ENCODE measurements at regions not wholly inside any gene's neighbourhood (a gene's known extent, or its start where the extent isn't known, plus 50 kb on each side); places are given as distances from the start of the nearest gene placed in this dataset.
"Not testable (repeated sequence)": the region's sequence is repeated elsewhere in the genome, so short reads cannot be mapped to it uniquely, and the experiment has no call there.

DNA sequence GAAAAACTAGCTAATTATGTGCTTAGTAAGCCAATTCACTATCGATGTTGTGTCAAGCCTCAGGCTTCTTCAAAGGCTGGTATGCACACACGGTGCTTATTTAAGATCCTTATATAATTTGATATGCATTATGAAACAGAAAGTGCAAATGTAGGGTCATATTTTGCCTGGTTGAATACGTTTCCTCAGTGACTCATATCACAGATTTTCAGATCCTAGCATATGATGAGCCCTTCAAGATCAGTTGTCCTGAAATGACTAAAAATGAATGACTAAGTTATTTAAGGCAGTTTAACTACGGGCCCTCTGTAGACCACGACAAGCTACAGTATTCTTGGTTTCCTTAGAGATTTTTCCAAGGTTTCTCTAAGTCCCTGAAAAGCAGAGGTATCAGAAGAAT, 778.3 kb downstream of the PRELID2 start:
- DNase-seq, result no peak

DNA sequence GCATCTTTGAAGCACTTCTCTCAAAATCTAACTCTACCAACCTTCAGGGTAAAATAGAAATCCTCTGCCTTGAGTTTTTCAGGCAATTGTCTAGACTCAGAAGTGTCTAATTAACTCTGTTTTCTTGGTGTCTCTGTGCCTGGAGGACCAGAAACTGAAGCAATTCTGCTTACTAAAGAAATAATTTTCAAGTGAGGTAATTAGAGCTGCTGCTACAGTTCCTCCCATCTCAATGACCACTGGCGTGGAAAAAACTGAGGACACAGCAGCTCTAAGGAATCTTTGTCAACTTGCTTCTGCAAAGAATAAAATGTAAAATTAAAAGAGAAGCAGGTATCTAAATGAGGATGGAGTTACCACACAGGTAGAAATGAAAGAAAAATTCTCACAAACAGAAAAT, 785.0 kb downstream of the PRELID2 start:
- DNase-seq, result no peak

DNA sequence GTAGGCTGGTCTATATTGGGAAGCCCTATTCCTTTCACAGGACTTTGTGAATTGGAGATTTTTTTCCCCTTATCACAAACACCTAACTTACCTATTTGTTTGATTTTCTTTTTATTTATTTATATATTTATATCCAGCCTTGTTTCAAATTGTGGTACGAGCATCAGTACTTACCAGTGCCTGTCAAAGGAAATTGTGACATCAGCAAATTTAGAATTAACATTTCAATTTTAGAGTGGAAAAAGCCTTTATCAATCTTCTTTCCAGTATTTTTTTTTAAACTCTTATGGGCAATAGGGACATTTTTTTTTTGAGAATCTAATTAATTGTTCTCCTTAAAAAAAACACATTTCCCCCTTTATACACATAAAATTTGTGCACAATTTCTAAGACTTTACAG, 790.2 kb downstream of the PRELID2 start:
- DNase-seq, result no peak

DNA sequence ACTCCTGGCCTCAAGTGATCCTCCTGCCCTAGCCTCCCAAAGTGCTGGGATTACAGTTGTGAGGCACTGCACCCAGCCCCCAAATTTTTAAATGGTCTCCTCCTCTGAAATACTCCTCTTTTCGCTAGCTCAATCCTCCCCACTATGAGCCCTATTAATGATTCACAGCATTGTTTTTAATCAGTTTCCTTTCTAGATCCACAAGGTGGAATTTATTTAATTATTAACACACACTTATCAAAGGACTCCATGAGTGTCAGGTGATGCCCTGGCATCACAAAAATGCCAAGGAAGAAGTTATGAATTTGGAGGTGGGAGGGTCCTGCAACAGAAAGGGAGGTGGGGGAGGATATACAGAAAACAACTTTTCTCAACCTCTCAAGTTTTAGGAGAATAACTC, 806.5 kb downstream of the PRELID2 start:
- DNase-seq, result no peak

DNA sequence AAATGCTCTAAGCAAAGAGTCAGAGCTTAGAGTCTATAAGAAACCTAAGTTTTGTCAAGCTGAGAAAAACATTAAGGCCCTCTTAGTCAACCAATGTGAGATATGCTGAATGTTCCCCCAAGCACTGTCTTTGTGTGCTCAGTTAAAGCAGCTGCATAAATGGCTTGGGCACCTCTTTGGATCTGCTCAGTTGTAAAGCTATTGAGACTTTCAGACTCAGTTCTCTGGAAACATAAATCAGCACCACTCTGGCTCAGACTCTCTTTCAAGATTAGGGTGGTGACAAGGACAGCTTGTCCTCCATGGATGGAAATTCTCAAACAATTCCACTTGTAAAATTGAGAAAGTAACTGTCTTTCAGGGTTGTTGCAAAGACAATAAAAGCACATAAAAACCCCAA, 807.9 kb downstream of the PRELID2 start:
- DNase-seq, result no peak

DNA sequence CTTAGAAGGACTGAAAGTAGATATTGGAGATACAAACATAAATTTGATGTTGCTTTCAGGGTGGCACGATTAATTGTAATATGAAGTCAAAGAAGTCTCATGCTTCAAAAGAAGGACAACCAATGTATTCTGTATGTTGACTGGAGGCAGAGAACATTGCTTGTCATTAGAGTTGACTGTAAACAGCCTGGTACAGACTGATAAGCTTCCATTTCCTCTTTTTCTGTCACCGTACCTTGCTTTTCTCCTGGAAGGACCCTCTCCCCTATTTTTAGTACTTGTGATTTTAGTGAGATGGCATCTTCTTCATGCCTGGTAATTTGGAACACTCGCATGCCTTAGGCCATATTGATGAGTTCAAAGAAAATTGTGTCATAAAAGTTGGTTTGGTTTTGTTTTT, 809.4 kb downstream of the PRELID2 start:
- no peak for DNase-seq

DNA sequence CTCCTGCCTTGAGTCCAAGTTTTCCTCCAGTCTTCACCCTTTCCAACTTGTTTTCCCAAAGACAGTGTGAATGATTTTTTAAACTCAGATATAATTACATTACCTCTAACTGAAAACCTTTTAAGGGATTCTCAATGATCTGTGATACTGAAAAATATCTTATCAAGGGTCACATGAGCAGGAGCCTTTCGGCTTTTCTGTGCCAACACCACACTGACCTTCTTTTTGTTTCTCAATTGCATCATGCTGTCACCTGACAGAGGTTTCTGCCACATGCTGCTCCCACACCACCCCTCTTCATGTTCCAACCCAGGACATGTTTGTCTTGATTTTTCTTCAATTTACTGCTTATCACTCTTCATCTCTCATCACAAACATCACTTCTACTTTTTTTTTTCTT, 820.0 kb downstream of the PRELID2 start:
- no peak for DNase-seq

DNA sequence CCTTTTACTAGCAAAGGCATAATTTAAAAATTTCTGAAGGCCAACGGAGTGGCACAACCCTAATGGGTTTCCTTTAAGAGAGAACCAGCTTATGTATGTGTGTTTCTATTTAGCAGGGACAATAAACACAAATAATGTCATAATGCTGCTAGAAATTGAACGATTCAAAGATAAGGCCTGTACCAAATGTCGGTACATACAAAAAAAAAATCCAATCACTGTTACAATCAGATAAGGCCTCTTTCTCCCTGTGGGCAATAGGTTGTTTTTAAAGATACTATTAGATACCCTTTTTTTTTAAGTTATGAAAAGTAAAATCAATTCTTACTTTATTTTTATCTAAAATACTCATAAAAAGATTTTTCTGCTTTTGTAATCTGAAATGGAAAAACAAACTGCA, 821.0 kb downstream of the PRELID2 start:
- no peak for DNase-seq

DNA sequence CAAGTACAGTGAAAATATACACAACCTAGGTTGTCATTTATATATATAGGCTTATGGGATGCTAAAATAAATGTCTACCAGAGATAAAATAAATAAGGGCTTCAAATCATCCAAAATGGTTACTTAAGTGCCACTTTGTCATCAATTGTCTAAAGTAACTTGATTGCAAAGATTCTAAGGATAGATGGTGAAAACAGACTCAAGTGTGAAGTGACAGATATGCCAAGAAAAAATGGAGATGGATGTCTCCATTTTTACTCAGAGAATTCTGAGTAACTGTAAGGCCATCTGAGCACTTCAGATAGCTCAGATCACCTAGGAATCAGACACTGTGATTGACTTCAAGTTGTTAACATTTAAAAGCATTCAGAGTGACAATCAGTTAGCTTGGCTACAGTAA, 824.3 kb downstream of the PRELID2 start:
- no peak for DNase-seq

DNA sequence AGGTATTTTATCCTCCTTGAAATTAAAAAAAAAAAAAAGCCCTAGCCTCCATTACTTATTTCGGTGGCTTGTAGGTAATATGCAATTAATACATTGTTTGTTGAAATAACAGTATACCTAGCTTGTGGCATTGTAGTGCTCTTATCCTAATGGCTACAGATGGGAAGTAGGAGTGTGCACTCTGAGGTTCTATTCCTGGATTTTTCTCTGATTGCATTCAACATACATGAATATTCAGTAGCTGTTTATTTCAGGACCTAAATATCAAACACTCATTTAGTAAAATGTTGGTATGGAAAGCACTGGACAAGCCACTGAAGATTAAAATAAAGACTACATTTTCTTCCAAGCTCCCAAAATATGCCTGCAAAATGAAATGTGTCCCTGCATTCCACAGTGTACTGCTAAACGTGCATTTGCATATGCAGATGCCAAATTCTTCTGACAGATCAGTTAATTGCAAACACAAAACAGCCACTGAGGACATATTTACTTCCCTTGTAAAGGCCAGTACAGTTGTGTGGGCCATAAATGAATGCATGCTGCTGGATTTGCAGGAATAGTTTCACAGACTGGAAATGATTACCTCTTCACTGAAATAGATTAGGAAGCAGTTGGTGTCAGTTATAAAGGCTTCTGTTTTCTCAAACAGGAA, 826.1 kb downstream of the PRELID2 start:
- no peak for DNase-seq

DNA sequence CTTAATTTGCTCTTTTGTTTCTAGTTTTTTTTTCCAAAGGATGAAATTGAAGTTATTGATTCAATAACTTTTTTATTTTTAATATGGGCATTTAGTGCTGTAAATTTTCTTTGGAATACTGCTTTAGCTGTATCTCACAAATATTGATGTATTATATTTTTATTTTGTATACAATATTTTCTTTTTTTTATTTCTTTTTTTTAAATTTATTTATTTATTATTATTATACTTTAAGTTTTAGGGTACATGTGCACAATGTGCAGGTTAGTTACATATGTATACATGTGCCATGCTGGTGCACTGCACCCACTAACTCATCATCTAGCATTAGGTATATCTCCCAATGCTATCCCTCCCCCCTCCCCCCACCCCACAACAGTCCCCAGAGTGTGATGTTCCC, 823.7 kb downstream of the KCTD16 start:
- not testable (repeated sequence) for DNase-seq

DNA sequence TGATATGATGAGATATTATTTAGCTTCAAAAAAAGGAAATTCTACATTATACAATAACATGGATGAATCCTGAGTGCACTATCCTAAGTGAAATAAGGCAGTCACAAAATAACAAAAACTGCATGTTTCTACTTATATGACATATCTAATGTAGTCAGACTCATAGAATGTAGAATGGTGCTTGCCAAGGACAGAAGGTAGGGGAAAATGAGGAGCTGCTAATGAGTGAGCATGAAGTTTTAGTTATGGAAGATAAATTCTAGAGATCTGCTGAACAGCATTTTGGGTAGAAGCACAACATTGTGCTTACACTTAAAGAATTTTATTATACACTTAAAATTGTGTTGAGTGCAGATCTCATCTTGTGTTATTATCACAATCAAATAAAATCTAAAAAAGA, 812.4 kb downstream of the KCTD16 start:
- DNase-seq, result no peak

DNA sequence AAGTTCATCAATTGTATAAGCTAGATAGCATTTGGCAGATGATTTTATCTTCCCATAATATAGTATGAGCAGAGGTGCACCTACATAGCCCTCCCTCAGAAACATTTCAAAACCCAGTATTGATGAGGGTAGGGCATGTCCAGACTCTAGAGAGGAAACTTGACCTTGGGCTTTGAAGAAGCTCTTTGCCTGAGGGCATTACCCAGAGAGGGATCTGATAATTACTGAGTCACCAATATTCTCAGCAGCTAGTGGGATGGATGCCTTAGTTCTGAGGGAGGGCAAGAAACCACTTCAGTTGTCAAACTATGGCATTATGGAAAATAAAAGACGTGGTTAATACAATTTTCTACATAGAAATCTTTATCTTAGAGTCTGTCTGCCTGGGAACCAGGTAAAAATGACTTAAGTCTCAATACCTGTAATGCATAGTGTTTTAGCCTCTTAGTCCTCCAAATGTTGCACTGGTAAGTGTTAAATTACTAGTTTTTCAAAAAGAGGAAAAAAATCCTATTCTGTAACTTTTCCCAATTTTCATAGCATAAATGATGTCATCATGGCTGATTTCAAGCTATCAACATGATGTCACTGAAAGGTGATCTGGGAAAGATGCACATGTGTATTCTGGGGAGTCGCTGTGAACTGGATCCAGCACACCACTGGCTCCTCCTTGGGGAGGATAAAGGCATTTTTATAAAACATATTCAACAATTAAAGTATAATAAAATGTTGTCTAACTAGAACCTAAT, 809.0 kb downstream of the KCTD16 start:
- no peak for DNase-seq

DNA sequence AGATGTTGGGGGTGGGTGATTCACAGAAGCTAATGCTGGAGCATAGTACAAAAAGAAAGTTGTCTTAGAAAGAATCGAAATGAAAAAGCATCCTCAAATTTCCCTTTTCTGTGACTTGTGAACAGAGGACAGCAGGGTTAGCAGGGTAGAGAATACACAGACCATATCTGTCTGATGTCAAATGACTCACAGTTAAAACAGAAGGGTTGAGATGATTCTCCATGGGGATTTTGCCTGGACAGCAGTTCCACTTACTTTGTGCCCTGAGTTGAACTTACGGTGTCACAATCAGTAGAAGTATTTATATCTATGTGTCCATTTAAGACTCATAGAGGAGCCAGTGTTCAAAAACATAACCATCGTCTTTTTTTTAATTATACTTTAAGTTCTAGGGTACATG, 801.6 kb downstream of the KCTD16 start:
- no peak for DNase-seq

DNA sequence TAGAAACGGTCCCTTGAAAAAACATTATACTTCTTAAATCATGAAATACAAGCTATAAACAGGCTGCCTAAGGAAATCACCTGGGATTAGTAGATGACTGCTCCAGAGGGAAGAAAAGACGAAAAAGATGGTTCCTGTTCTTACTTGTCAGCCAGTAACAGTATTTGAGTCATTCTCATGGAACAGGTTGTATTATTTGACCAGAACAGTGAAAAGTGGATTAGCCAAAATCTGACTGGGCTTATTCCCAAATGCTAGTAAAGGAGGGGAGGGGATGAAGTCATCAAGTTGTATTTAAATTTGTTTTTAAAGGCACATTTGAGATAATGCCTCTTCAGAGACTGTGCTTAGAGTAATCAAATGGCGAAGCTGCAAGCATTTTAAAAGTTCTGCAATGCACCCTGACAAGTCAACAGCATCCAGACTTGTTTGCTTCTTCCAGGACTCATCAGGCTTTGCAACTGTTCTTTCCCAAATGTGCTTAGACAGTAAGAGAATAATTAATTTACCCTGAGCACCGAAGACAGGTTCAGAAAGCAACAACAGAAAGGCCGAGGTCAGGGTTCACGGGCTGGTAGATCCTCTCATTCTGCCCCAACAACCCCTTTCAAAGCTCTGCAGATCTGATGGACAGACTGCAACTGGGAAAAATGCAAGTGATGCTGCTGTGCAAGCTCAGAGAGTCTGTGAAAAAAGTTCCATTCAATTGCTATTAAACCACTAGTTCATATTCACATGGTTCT, 800.6 kb downstream of the KCTD16 start:
- DNase-seq, result no peak

DNA sequence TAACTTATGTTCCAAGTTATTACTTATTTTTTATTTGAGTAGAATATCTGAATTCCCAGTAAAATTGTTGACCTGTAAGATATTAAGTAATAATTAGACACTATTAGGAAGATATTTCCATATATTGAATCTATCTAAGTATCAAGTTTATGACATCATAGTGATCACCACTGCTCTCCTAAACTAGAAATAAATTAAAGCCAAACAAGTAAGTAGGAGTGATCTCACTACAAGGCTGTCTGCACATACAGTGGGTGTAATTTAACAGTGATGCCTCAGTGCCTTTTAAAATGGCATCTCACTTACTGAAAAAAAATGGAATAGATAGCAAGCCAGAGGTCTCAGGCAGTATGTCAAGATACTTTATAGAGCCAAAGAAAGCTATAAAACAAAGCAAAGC, 789.6 kb downstream of the KCTD16 start:
- DNase-seq, result no peak

DNA sequence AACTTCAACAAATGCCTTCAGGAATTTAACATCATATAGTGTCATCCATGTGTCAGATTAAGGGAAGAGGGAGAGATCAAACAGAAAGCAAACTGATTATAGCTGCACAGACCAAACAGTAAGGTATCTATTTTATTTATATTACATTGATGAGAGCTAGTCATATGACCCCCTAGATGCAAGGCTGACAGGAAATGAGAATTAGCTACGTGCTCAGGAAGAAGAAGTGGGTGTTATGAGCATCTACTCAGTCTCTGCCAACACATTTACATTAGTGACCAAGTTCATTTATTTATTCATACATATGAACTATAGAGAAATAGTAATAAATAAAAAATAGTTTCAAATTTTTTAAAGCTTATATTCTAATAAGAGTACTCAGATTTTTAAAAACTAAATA, 787.3 kb downstream of the KCTD16 start:
- DNase-seq, result no peak

DNA sequence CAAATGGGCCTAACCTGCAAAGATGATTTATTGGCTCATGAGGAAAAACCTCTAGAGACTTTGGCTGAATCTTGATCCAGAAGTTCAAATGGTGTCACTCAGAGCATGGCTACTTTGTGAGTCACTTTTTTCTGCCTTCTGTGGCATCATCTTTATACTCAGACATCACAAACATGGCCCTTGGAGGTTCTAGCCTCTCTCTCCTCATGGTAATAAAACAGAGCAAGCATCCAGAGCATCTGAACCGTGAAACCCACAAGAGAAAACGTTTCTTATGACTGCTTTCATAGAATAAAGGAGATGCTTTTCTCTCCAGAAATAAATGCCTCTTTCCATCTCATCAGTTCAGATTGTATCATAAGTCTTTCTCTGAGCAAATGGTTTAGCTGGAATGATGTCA, 780.3 kb downstream of the KCTD16 start:
- no peak for DNase-seq

DNA sequence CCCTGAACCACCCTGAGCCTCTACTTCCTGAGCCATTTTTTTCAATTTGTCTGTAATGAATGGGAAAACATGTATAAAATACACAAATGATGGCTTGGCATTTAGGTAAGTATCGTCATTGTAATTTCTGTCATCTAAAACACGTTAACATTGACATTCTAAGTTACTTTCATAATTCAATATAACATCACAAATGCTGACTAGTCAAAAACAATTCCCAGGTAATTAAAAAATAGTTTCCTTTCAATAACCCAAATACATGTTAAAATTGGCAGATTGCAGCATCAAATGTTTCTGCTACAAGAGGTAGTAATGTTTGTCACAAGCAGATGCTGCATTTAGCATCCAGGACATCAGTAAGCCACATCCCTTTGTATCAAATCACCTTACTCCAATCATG, 776.4 kb downstream of the KCTD16 start:
- no peak for DNase-seq

DNA sequence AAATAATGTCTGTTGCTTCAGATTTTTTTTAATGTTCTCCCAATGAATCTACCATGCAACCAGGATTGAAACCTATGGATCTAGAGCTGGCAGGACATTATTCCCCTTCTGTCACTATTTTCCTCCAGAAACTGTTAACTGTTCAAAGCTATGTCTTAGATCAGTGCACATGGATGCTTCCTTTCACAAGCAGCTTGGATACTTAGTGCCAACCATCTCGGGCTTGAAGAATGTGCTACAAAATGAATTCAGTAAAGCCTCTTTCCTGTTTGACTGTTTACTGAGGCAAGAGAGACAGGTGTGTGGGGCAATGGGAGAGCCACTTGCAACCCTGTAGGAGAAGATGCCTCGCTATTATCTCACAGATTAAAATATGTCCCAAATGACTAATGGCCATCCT, 774.8 kb downstream of the KCTD16 start:
- DNase-seq, result no peak

DNA sequence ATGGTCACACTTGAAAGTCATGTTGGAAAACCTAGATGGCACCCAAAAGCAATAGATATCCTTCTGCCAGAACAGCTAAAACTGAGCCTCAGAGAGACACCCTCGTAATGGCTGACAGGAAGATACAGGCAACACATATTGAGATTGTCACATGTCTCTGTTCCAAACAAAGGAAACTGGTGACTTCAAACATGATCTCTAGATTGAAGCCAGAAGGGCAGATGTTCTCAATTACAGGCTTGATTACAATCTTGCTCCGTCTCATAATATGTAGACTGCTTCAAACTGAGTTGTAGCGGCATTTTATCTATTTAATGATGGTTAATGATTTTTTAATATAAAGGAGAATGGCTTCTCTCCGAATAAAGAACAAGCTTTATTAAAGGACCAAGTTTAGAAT, 774.3 kb downstream of the KCTD16 start:
- no peak for DNase-seq

DNA sequence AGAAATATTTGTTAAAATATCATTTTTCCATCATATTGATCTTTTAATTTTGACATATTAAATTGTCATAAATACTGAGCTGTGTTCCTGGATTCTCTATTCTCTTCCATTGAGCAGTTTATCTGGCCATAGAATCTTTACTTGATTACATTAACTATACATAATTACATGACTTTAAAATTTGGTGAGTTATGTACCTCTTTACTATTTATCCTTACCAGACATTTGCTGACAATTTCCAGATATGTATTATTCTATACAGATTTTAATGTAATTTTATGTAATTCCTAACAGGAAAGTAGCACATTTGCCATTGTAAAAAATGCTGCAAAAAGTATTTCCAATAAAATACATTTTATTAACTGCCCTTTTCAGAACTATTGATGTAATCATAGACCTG, 770.3 kb downstream of the KCTD16 start:
- no peak for DNase-seq

DNA sequence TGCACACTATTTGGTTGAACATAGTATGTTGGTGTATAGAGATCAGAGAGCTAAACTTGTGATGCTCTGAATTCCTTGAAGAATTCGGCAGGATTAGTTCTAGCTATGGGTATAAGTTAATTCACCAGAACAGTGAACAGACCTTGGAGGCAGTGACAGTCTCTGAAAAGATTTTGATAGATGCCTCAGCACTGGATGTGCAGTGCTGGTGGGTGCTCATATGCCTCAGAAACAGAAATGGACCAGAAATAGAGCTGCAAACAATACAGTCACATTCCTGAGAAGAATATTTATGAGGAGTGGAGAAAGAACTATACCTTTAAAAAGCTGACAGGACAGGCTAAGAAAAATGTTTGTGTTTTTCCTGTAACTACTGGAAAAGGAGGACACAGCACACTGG, 747.7 kb downstream of the KCTD16 start:
- DNase-seq, result no peak

DNA sequence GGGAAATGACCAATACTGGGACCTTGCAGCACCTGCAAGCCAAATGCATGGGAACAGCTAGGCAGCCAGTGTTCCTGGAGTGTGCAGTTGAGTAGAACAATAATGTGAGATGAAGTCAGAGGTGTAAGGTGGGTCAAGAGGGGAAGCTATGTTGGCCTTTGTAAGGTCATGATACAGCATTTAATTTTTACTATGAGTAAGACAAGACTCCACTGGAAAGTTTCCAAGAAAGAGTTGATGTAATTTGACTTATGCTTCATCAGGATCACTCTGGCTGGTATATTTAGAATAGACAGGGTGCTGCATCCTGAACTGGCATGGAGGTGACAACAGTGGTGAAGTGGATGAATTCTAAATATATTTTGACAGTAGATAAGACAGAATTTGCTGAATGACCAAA, 744.8 kb downstream of the KCTD16 start:
- no peak for DNase-seq
